MCF 10A (cell line): ENCODE measurements at regions not wholly inside any gene's neighbourhood (a gene's known extent, or its start where the extent isn't known, plus 50 kb on each side); places are given as distances from the start of the nearest gene placed in this dataset.

Source experiments
- BruUV-seq: library from RNA; stranded (reverse); fragments of 400-500 nt; replicated peaks from 2 replicates; lab custom pipeline; 2021; lab: Mats Ljungman, UMichigan
- CTCF ChIA-PET: fragments of 300-600 bp; sonication (Branson Sonifier 250); formaldehyde crosslinking; extraction: SDS; loops from one replicate; lab custom pipeline; 2021; ENCODE audit warnings: antibody characterized with exemption, inconsistent platforms; lab: Yijun Ruan, JAX
- POLR2A ChIA-PET: fragments of 300-600, 350-650 bp; sonication (Branson Sonifier 250); formaldehyde crosslinking; extraction: SDS; loops from one replicate; lab custom pipeline; 2020; ENCODE audit warnings: antibody characterized with exemption, inconsistent platforms; lab: Yijun Ruan, JAX
- DNase-seq: peaks from one replicate; pipeline ENCODE4 v3.0.0-alpha.2; 2018; ENCODE audit not compliant: unreplicated experiment
- H3K27ac Mint-ChIP-seq: one replicate; pipeline ENCODE4 v1.8.0; 2022; ENCODE audit warnings: mild to moderate bottlenecking, low read depth, mixed read lengths; ENCODE audit not compliant: unreplicated experiment
- H3K27me3 Mint-ChIP-seq: one replicate; pipeline ENCODE4 v1.8.0; 2022; ENCODE audit warnings: mixed read lengths; ENCODE audit not compliant: insufficient read depth, unreplicated experiment
- H3K36me3 Mint-ChIP-seq: one replicate; pipeline ENCODE4 v1.8.0; 2022; ENCODE audit warnings: mild to moderate bottlenecking, moderate library complexity, mixed read lengths; ENCODE audit not compliant: insufficient read depth, unreplicated experiment
- H3K4me1 Mint-ChIP-seq: one replicate; pipeline ENCODE4 v1.8.0; 2022; ENCODE audit warnings: mixed read lengths; ENCODE audit not compliant: insufficient read depth, unreplicated experiment
- H3K4me3 Mint-ChIP-seq: one replicate; pipeline ENCODE4 v1.8.0; 2022; ENCODE audit warnings: mild to moderate bottlenecking, moderate library complexity, mixed read lengths; ENCODE audit not compliant: unreplicated experiment
- H3K9me3 Mint-ChIP-seq: one replicate; pipeline ENCODE4 v1.8.0; 2022; ENCODE audit warnings: mixed read lengths; ENCODE audit not compliant: unreplicated experiment
- CTCF ChIP-seq: fragments of 200-600 bp; IDR thresholded peaks from one replicate; pipeline ENCODE4 v1.8.0; 2022; ENCODE audit warnings: antibody characterized with exemption, mild to moderate bottlenecking; ENCODE audit not compliant: unreplicated experiment
- intact Hi-C: fragments of 100-400 bp; cut with micrococcal nuclease; formaldehyde crosslinking; loops from 2 replicates; pipeline ENCODE4 v1.14.1; 2022

DNA sequence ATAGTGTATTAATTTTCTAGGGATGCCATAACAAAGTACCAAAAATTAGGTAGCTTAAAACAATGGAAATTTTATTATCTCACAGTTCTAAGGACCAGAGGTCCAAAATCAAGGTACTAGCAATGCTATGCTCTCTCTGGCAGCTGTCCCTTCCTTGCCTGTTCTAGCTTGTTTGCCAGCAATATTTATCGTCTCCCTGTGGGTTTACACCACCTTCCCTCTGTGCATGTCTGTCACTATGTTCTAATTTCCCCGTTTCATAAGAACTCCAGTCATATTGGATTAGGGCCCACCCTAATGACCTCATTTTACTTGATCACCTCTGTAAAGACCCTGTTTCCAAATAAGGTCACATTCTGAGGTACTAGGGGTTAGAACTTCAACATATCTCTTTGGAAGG, 217.2 kb downstream of the IBTK start:
- Mint-ChIP-seq H3K4me1 (peaks cover 15% of the 10 kb centered on the region), H3K27me3 (no peaks in the 10 kb centered on the region), H3K9me3 (no peaks in the 10 kb centered on the region), H3K4me3 (no peak overlapping the region), H3K27ac (peak overlapping the region; percentile 61), H3K36me3 (no peaks in the 10 kb centered on the region)
- DNase-seq, result peak; percentile 42
- ChIA-PET CTCF (interaction anchor here (4.0 kb wide), 1 partner anchor 9 kb away, joined by 31 read pairs; no protein-coding TSS in a partner anchor), POLR2A (interaction anchor here (0.5 to 1.9 kb wide), 6 partner anchors 10 to 358 kb away, joined by 3 to 10 read pairs (median 4); partner anchors contain the start of gene TENT5A)
- no peak for TF ChIP-seq CTCF
- intact Hi-C loops, result no loop called here
- BruUV-seq, result no TSS peak

- no peak for TF ChIP-seq CTCF
- no peak for DNase-seq
- ChIA-PET POLR2A (interaction anchor here (0.5 to 1.1 kb wide), 3 partner anchors 28 to 272 kb away, joined by 3 to 5 read pairs (median 4); no protein-coding TSS in a partner anchor), CTCF (no interaction called here)
- Mint-ChIP-seq H3K9me3 (no peaks in the 10 kb centered on the region), H3K27ac (no peak overlapping the region), H3K4me1 (peaks cover 11% of the 10 kb centered on the region), H3K27me3 (no peaks in the 10 kb centered on the region), H3K36me3 (no peaks in the 10 kb centered on the region), H3K4me3 (no peak overlapping the region)
- intact Hi-C loops, result no loop called here
- no TSS peak for BruUV-seq
These were observed 222.3 kb downstream of the IBTK start for GRCh38 chr6:82025271-82025670.

DNA sequence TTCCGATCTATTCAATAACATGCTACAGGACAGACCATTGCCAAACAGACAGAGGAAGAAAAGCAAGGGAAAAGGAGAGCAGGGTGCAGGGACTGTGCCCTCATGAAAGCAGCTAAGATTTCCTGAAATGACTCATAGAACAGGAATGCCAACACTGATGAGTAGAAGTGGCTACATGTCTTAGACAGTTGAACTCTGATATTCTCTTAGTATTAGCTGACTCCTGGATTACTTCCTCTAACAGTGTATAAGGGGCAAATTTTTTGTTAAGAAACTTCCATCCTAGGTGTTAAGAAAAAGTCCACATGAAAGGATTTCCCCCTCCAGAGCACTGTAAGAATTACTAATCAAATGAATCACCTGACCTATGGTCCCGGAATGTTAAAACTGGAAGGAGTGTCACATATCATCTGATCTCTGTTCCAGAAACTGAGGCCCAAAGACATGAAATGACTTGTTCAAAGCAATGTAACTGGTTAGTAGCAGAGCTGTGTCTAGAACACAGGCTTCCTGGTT, 224.9 kb downstream of the IBTK start:
- Mint-ChIP-seq H3K27ac (no peak overlapping the region), H3K9me3 (no peaks in the 10 kb centered on the region), H3K4me3 (no peak overlapping the region), H3K27me3 (no peaks in the 10 kb centered on the region), H3K36me3 (peaks cover 11% of the 10 kb centered on the region), H3K4me1 (peaks cover 13% of the 10 kb centered on the region)
- no TSS peak for BruUV-seq
- CTCF ChIA-PET, result interaction anchor here (1.0 to 3.4 kb wide), 4 partner anchors 15 to 263 kb away, joined by 4 to 21 read pairs (median 6); no protein-coding TSS in a partner anchor
- intact Hi-C loops, result no loop called here
- POLR2A ChIA-PET, result interaction anchor here (0.8 to 2.1 kb wide), 10 partner anchors 10 to 1824 kb away, joined by 3 to 19 read pairs (median 4); partner anchors contain the start of gene TENT5A
- no peak for TF ChIP-seq CTCF
- DNase-seq, result peak; percentile 83

DNA sequence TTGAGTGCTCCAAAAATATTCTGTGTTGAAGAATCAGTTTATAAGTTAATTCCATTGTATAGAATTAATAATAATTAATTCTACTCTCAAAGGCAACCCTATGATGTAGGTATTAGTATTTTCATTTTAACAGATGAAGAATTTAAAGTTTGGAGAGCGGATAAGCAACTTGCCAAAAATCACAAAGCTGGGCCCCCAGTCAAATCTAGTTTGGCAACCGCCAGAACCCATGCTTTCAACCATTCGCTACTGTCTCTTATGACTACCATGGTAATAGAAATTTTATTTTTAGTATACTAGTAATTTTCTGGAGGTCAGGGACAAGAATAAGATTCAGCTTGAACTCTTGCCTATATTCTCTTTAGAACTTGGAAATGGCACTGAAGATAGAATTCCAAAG, 229.8 kb downstream of the IBTK start:
- POLR2A ChIA-PET, result interaction anchor here (0.7 to 2.2 kb wide), 12 partner anchors 11 to 541 kb away, joined by 3 to 11 read pairs (median 4); partner anchors contain the start of gene TENT5A
- Mint-ChIP-seq H3K9me3 (no peaks in the 10 kb centered on the region), H3K27me3 (no peaks in the 10 kb centered on the region), H3K36me3 (peaks cover 11% of the 10 kb centered on the region), H3K4me1 (peaks cover 50% of the 10 kb centered on the region), H3K27ac (peak overlapping the region; percentile 99), H3K4me3 (no peak overlapping the region)
- no peak for TF ChIP-seq CTCF
- CTCF ChIA-PET, result interaction anchor here (0.6 to 1.7 kb wide), 4 partner anchors 17 to 237 kb away, joined by 3 to 6 read pairs (median 4); no protein-coding TSS in a partner anchor
- TSS peak; percentile 83 for BruUV-seq
- no peak for DNase-seq
- intact Hi-C loops, result no loop called here
